ENCODE measurements at regions not wholly inside any gene's neighbourhood (a gene's known extent, or its start where the extent isn't known, plus 50 kb on each side); places are given as distances from the start of the nearest gene placed in this dataset.

- DNase-seq (ENCODE audit: low spot score): no peak
Measured at GRCh38 chr11:106400949-106401570, 323.6 kb downstream of the AASDHPPT start.

GRCh38 chr11:106403751-106404150, 326.3 kb downstream of the AASDHPPT start:
- DNase-seq (ENCODE audit: low spot score): no peak

GRCh38 chr11:106409222-106409621, 331.8 kb downstream of the AASDHPPT start:
- DNase-seq (ENCODE audit: low spot score): no peak

GRCh38 chr11:106409671-106410070, 332.2 kb downstream of the AASDHPPT start:
- no peak for DNase-seq (ENCODE audit: low spot score)

GRCh38 chr11:106410902-106411301, 333.4 kb downstream of the AASDHPPT start:
- DNase-seq (ENCODE audit: low spot score): no peak

DNA sequence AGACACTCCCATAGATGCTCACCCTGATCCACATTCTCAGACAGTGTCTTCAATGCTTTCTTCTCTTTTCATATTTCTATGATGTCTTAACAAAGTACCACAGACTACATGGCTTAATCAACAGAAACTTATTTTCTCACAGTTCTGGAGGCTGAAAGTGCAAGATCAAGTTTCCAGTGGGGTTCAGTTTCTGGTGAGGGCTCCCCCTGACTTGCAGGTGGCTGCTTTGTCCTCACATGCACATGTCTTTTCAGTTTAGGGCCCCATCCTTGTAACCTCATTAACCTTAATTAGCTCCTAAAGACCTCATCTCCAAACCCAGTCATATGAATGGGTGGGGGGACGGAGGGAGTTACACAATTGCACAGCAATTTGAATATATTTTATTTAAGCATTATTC, 335.8 kb downstream of the AASDHPPT start:
- no peak for DNase-seq (ENCODE audit: low spot score)

DNA sequence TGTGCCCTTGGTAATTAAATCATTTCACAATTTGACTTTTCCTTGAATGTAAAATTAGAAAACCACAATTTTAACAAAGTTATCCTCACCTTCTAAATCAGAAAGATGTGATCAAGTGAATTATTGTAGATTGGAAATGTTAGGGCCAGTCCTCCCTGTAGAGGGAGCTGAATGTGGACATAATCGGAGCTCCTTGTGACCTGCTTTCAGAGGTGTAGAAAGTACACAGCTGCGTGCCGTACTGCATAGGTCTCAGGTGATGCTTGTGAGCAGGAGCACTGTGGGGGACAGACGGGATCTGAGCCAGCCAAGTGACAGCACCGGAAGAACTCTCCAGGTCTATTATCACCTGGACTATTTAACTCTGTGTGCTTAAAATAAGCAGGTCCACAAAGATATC, 338.0 kb downstream of the AASDHPPT start:
- no peak for DNase-seq (ENCODE audit: low spot score)

DNA sequence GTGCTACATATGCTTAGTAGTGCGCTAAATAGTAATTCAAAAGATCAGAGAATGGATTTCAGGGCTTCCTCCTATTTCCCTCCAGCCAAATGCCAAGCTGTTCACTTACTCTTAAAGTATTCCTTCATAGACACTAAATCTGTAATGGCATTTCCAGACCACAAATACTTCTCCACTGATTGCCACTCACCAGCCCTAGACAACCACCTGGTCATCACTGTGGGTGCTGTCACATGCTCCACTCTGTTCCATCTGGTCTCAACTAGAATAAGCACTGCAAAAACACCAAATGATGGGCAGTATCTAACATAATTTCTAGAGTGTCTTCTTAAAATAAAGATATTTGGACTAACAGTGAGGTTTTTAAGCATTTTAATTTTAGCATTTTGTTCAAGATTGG, 341.3 kb downstream of the AASDHPPT start:
- no peak for DNase-seq (ENCODE audit: low spot score)

DNA sequence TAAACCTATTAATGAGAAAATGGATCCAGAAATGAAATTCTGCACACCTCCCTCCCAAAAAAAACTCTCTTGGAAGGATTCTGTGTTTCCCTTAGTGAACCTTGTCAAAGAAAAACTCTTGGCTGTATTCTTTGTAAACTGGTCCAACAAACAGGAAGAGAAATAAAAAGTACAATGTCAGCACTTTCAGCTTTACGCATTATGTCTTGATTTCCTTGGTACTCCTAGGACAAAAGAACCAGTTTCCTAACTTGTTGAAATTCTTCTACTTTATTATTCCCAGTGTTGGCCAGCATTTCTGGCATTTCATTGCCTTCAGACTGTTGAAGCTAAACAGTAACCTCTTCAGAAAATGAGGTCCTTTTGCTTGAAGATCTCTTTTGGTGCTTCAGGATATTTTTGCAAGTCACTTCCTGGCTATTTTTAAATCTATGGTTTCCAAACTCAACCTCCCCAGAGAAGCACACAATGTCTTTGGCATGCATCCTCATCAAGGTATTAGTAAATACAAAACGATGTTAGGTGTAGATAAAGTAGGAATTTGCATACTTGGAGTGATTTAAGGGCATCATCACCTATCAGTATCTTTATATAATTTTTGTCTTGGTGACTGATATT, 342.7 kb downstream of the AASDHPPT start:
- DNase-seq (ENCODE audit: low spot score): no peak

DNA sequence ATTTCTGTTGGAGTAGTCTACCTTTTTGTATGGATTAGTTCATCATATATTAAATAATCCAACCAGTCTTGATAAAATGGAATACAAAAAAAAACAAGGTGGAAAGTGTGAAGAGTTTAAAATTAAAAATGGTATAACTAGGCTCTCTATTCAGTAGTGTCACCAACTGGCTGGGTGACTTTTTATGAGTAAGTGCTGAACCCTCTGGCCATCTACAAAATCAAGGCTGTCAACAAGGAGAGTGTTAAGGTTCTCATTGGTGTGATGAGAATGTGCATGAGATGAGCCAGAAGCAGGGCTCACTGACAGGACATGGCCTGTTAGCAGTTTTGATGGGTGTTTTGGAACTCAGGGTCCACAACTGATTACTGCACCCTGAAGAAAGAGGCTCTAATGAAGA, 343.2 kb downstream of the AASDHPPT start:
- DNase-seq (ENCODE audit: low spot score): no peak

DNA sequence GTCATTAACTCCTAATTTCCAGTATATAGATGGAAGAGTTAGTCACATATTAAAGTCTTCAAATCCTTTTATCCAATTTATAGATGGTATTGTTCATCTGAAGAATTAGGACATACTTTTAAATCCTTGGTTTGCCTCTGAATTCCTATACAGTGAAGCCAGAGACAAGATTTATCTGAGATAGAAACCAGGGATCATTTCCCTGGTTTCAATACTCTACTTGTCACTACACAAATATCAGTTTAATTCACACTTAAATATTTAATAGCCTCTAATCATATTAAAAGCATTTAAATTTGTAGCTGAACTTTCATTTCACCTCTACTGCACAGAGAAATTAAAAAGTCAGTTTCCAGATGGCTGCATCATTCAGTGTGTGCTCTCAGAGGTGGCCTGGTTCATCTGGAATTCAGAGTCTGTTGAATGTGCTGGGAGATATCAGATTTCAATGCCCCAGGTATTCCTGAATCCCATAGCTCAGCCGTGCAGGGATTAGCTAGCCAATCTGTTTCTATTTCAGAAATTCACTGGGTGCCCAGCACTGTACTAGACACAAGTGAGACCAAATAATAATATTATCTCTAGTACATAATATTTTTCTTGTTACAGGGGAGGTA, 344.3 kb downstream of the AASDHPPT start:
- no peak for DNase-seq (ENCODE audit: low spot score)

GRCh38 chr11:106422583-106422982, 345.1 kb downstream of the AASDHPPT start:
- DNase-seq (ENCODE audit: low spot score): no peak

- DNase-seq (ENCODE audit: low spot score): peak; percentile 14
Measured at GRCh38 chr11:106424111-106424510, 346.6 kb downstream of the AASDHPPT start.

DNA sequence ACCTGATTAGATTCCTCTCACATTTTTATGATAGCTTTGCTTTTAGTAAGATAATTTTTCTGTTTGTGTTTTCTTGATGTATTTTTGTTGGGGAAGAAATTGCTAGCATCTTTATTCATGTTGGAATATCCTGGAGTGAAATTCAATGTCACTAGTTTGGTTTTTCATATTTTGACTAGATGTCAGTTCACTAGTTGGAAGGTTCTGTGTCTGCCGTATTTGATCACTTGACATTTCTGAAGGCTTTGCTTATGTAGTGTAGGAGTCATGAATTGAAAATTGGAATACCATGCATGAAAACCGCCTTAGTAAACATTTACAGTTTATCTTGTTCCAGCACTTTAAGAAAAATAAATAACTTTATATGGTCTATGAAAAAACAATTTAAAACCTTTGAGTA, 348.4 kb downstream of the AASDHPPT start:
- DNase-seq (ENCODE audit: low spot score): no peak

GRCh38 chr11:106426696-106427095, 349.2 kb downstream of the AASDHPPT start:
- no peak for DNase-seq (ENCODE audit: low spot score)

DNA sequence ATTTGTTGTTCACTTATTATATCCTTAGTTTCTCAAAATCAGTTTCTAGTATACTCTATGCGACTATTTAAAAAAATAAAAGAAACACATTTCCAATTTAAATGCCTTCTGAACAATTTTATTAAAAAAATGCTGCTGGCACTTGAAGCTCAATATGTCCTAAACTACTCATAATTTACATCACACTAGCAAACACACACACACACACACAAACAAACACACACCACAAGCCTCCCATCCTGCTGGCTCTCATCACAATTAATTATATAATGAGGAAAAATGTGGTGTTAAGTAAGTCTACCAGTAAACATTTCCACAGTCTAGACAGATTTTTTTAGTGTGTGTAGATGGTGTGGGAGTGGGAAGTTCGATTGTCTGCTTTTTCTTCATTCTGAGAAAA, 350.3 kb downstream of the AASDHPPT start:
- DNase-seq (ENCODE audit: low spot score): no peak

- no peak for DNase-seq (ENCODE audit: low spot score)
Measured at GRCh38 chr11:106442032-106442431, 364.6 kb downstream of the AASDHPPT start.

DNA sequence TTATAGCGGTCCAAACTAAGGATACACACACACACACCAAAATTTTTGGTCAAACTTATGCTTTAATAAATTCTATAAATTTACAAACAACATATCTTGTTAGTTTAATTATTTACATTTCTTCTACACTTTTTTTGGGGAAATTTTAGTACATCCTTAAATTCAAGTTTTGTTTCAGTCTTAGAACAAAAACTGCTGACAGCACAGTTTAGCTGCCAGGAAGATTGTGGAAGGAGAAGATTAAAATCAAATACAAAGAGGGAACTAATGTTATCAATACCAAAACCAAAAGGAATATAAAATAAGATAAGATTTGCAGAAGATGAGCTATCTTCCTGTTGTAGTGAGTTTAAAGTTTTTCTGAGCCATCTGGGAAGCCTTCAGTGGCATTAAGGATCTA, 368.8 kb downstream of the AASDHPPT start:
- DNase-seq (ENCODE audit: low spot score): no peak

DNA sequence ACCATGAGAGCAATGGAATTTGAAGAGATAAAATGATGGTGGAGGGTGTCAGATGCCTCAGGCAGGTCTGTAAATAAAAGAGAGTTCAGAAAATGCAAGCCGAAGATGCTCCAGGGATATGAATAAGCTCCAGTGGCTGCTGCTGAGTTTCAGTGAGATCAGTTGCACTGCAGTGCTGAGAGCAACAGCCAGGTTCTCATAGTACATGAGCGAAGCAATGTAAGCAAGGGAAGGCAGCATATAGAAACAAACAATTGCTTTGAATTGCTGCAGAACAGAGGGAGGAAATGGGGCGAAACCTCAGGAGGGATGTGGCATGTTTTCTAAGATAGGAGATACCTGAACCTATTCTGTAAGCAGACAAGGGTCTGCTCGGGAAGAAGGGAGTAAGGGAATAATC, 369.5 kb downstream of the AASDHPPT start:
- DNase-seq (ENCODE audit: low spot score): no peak

GRCh38 chr11:106447631-106448191, 370.2 kb downstream of the AASDHPPT start:
- no peak for DNase-seq (ENCODE audit: low spot score)

DNA sequence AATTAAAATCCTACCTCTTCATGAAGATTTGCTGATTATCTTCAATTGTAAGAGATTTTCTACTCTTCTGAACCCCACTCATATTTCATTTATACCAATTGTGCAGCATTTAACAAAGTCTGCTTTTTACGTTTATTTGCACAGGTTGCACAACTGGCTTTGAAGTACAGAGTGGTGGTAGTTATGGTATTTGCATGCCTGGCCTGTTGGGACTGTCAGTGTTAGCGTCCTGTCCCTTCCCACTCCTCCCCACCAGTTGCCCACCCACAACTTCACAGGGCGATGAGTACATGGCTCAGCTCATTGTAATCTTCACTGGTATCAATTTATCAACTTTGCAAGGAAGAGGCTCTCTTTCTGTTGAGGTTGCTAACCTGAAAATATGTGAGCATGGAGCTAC, 372.3 kb downstream of the AASDHPPT start:
- DNase-seq (ENCODE audit: low spot score): no peak

DNA sequence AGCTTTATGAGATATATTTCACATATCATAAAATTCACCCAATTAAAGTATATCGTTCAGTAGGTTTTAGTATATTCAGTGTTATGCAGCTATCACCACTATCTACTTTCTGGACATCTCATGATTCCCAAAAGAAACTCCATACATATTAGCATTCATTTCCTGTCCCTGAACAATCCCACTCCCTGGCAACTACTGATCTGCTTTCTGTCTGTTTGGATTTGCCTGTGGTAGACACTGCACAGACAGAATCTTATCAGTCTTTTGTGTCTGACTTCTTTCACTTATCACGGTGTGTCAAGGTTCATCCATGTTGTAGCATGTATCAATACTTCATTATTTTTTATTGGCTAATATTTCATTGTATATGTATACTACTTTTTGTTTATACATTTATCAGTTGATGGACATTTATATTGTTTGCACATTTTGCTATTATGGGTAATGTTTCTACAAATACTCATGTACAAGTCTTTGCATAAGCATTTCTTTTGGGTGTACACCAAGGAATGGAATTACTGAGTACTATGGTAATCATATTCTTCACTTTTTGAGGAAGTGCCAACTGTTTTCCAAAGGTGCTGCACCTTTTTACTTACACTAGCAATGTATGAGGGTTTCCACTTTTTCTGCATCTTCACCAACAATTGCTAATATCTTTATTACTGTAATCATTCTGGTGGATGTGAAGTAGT, 373.9 kb downstream of the AASDHPPT start:
- DNase-seq (ENCODE audit: low spot score): no peak

GRCh38 chr11:106456647-106457046, 379.2 kb downstream of the AASDHPPT start:
- DNase-seq (ENCODE audit: low spot score): no peak
